ENCODE measurements at regions not wholly inside any gene's neighbourhood (a gene's known extent, or its start where the extent isn't known, plus 50 kb on each side); places are given as distances from the start of the nearest gene placed in this dataset.

GRCh38 chr2:236824836-236825235, 255.2 kb downstream of the ACKR3 start:
- TF ChIP-seq CTCF (IDR thresholded peaks at IDR 0.05) (no peak), POLR2A (IDR thresholded peaks at IDR 0.05) (no peak), EP300 (IDR thresholded peaks at IDR 0.05; ENCODE audit: low read depth) (no peak)
